HepG2 (cell line): ENCODE measurements at regions not wholly inside any gene's neighbourhood (a gene's known extent, or its start where the extent isn't known, plus 50 kb on each side); places are given as distances from the start of the nearest gene placed in this dataset.
"Not testable (repeated sequence)": the region's sequence is repeated elsewhere in the genome, so short reads cannot be mapped to it uniquely, and the experiment has no call there.

Experiments
- ATAC-seq: fragments of 200-7000 bp; cut with Tn5 transposase; 3 replicates; pipeline ENCODE4 v1.9.1; 2020; ENCODE audit warnings: mild to moderate bottlenecking, moderate library complexity
- BruUV-seq: library from RNA; stranded (reverse); fragments of 400-500 nt; replicated peaks from 2 replicates; lab custom pipeline; 2021; lab: Mats Ljungman, UMichigan
- CTCF ChIA-PET: fragments of 300-600 bp; formaldehyde crosslinking; extraction: SDS; loops from one replicate; lab custom pipeline; 2021; ENCODE audit warnings: low total read pairs, inconsistent platforms, low intra/inter-chr PET ratio; lab: Yijun Ruan, JAX
- POLR2A ChIA-PET: fragments of 350-600 bp; sonication (Branson Sonifier 250); formaldehyde crosslinking; loops from one replicate; lab custom pipeline; 2020; ENCODE audit warnings: antibody characterized with exemption, inconsistent platforms; lab: Yijun Ruan, JAX
- DNase-seq: peaks from one replicate; pipeline ENCODE4 v3.0.0-alpha.2; 2015; ENCODE audit warnings: low spot score
- FAIRE-seq: peaks from 3 replicates; lab custom pipeline; 2011; peaks lifted over from hg19 to GRCh38; lab: Jason Lieb, UNC
- H2AFZ ChIP-seq: one replicate; pipeline ENCODE4 v1.6.1; 2011; ENCODE audit warnings: low read length, inconsistent platforms
- H3K27ac ChIP-seq: fragments of 300-600 bp; 3 replicates; pipeline ENCODE4 v1.8.0; 2011; ENCODE audit warnings: mixed run types, mild to moderate bottlenecking, mixed read lengths, low read length, inconsistent platforms; ENCODE audit not compliant: insufficient read depth; ENCODE audit errors: extremely low read length
- H3K27me3 ChIP-seq, 2 experiments: fragments of 200-600 bp in 1 of 2; 2 replicates in 1 of 2; 3 replicates in 1 of 2; pipeline versions ENCODE4 v1.6.0 to v1.8.0; 2011; ENCODE audit warnings: low read length in 2 of 2, mild to moderate bottlenecking in 2 of 2, moderate library complexity in 2 of 2, inconsistent platforms in 1 of 2; ENCODE audit not compliant: insufficient read depth in 2 of 2, control insufficient read depth in 1 of 2
- H3K36me3 ChIP-seq, 2 experiments: fragments of 200-600 bp in 1 of 2; replicated peaks in 1 of 2; 2 replicates in 1 of 2; 3 replicates in 1 of 2; pipeline versions ENCODE4 v1.5.1 to v1.8.0; 2011; ENCODE audit warnings: low read length in 2 of 2, inconsistent platforms in 1 of 2; ENCODE audit not compliant: insufficient read depth in 2 of 2, control insufficient read depth in 1 of 2
- H3K4me1 ChIP-seq: 2 replicates; pipeline ENCODE4 v1.5.1; 2012; ENCODE audit warnings: low read length, inconsistent platforms; ENCODE audit not compliant: insufficient read depth
- H3K4me2 ChIP-seq: 2 replicates; pipeline ENCODE4 v1.6.0; 2011; ENCODE audit warnings: low read depth, low read length, inconsistent platforms
- H3K4me3 ChIP-seq, 3 experiments: fragments of 200-600 bp in 1 of 3; sonication (generic), shearing (Covaris generic) in 1 of 3; replicated peaks in 1 of 3; 2 replicates each; pipeline ENCODE4 v1.5.1; 2011 to 2016; ENCODE audit warnings: low read length in 3 of 3, inconsistent platforms in 2 of 3, low read depth in 2 of 3, mild to moderate bottlenecking in 2 of 3, control low read depth in 1 of 3, mixed read lengths in 1 of 3; ENCODE audit not compliant: insufficient read depth in 1 of 3
- H3K79me2 ChIP-seq: one replicate; pipeline ENCODE4 v1.6.1; 2011; ENCODE audit warnings: low read length, inconsistent platforms; ENCODE audit not compliant: insufficient read depth
- H3K9ac ChIP-seq: 2 replicates; pipeline ENCODE4 v1.6.0; 2011; ENCODE audit warnings: mild to moderate bottlenecking, low read depth, low read length, inconsistent platforms; ENCODE audit not compliant: insufficient read depth
- H3K9me3 ChIP-seq: 2 replicates; pipeline ENCODE4 v1.5.1; 2012; ENCODE audit warnings: mild to moderate bottlenecking, low read length
- H4K20me1 ChIP-seq: 2 replicates; pipeline ENCODE4 v1.6.0; 2011; ENCODE audit warnings: inconsistent platforms, mild to moderate bottlenecking, low read length, moderate library complexity; ENCODE audit not compliant: insufficient read depth
- HDAC2 ChIP-seq: sonication (generic); formaldehyde crosslinking; IDR thresholded peaks from 2 replicates; pipeline ENCODE4 v1.4.0; 2020; ENCODE audit warnings: missing genetic modification reagents
- HOXD1 ChIP-seq: sonication (generic); formaldehyde crosslinking; IDR thresholded peaks from 2 replicates; pipeline ENCODE4 v1.5.0; 2020; ENCODE audit warnings: missing genetic modification reagents
- NFIC ChIP-seq: IDR thresholded peaks from 2 replicates; pipeline ENCODE4 v1.6.1; 2012; ENCODE audit warnings: mild to moderate bottlenecking, low read length, inconsistent platforms
- NFKB2 ChIP-seq: sonication (generic); formaldehyde crosslinking; IDR thresholded peaks from 2 replicates; pipeline ENCODE4 v1.4.0; 2020; ENCODE audit warnings: missing genetic modification reagents, borderline replicate concordance
- NR2F2 ChIP-seq: IDR thresholded peaks from 2 replicates; pipeline ENCODE4 v1.6.1; 2012; ENCODE audit warnings: low read depth, inconsistent platforms, borderline replicate concordance
- PHB2 ChIP-seq: fragments of 450-650 bp; IDR thresholded peaks from 2 replicates; pipeline ENCODE4 v1.6.1; 2018; ENCODE audit not compliant: partially characterized antibody
- REL ChIP-seq: sonication (generic); formaldehyde crosslinking; conservative IDR thresholded peaks from 2 replicates; pipeline ENCODE4 v1.8.0; 2022; ENCODE audit warnings: mild to moderate bottlenecking, missing genetic modification reagents, moderate library complexity
- ZBTB1 ChIP-seq: sonication (generic); formaldehyde crosslinking; IDR thresholded peaks from 2 replicates; pipeline ENCODE4 v1.4.0; 2020; ENCODE audit warnings: missing genetic modification reagents, borderline replicate concordance
- ZFP41 ChIP-seq: sonication (generic); formaldehyde crosslinking; IDR thresholded peaks from 2 replicates; pipeline ENCODE4 v1.4.0; 2020; ENCODE audit warnings: mild to moderate bottlenecking, missing genetic modification reagents, borderline replicate concordance
- ZNF251 ChIP-seq: sonication (generic); formaldehyde crosslinking; IDR thresholded peaks from 2 replicates; pipeline ENCODE4 v1.9.0; 2021; ENCODE audit warnings: mild to moderate bottlenecking, missing genetic modification reagents
- ZNF335 ChIP-seq: sonication (generic); formaldehyde crosslinking; IDR thresholded peaks from 2 replicates; pipeline ENCODE4 v1.4.0; 2020; ENCODE audit warnings: missing genetic modification reagents
- ZNF660 ChIP-seq: sonication (generic); formaldehyde crosslinking; IDR thresholded peaks from 2 replicates; pipeline ENCODE4 v1.5.1; 2020; ENCODE audit warnings: mild to moderate bottlenecking, low read depth, missing genetic modification reagents, borderline replicate concordance
- WGBS: methylation state at CpG from one replicate; pipeline ENCODE4 v1.1.6; 2017; ENCODE audit warnings: low lambda C conversion rate; 5-methylcytosine and 5-hydroxymethylcytosine counted together
- in situ Hi-C: cut with HindIII; loops from 2 replicates; pipeline ENCODE4 v1.10.0; 2017; ENCODE audit warnings: low pct_unique_long_range_greater_than_20kb; ENCODE audit not compliant: extremely low pct_ligation_motif_present
- intact Hi-C: fragments of 100-400 bp; cut with micrococcal nuclease; formaldehyde crosslinking; loops from one replicate; pipeline ENCODE4 v1.10.0; 2022; ENCODE audit not compliant: unreplicated experiment
- TF ChIP-seq, protein P1 (sequence below): sonication (generic); formaldehyde crosslinking; IDR thresholded peaks from 2 replicates; pipeline ENCODE4 v1.5.0; 2020; ENCODE audit warnings: mild to moderate bottlenecking, missing genetic modification reagents
- TF ChIP-seq, protein P2 (sequence below): sonication (generic); formaldehyde crosslinking; IDR thresholded peaks from 2 replicates; pipeline ENCODE4 v1.4.0; 2020; ENCODE audit warnings: missing genetic modification reagents

- Histone ChIP-seq H3K4me1 (no peaks in the 10 kb centered on the region), H3K27me3 (no peaks in the 10 kb centered on the region), H2AFZ (no peak overlapping the region), H4K20me1 (no peaks in the 10 kb centered on the region), H3K36me3 (no peaks in the 10 kb centered on the region), H3K4me2 (no peak overlapping the region), H3K79me2 (no peaks in the 10 kb centered on the region), H3K4me3 (no peak overlapping the region), H3K9me3 (no peaks in the 10 kb centered on the region), H3K27ac (no peak overlapping the region), H3K9ac (no peak overlapping the region)
- in situ Hi-C loops (no loop called here), intact Hi-C loops (no loop called here)
- no peak for TF ChIP-seq ZNF335 (CRISPR knock-in tag)
- no peak for TF ChIP-seq ZNF251 (CRISPR knock-in tag)
- no peak for TF ChIP-seq NFKB2 (CRISPR knock-in tag)
- TF ChIP-seq ZFP41 = no peak
- TF ChIP-seq NFIC = no peak
- TF ChIP-seq, protein P1, sequence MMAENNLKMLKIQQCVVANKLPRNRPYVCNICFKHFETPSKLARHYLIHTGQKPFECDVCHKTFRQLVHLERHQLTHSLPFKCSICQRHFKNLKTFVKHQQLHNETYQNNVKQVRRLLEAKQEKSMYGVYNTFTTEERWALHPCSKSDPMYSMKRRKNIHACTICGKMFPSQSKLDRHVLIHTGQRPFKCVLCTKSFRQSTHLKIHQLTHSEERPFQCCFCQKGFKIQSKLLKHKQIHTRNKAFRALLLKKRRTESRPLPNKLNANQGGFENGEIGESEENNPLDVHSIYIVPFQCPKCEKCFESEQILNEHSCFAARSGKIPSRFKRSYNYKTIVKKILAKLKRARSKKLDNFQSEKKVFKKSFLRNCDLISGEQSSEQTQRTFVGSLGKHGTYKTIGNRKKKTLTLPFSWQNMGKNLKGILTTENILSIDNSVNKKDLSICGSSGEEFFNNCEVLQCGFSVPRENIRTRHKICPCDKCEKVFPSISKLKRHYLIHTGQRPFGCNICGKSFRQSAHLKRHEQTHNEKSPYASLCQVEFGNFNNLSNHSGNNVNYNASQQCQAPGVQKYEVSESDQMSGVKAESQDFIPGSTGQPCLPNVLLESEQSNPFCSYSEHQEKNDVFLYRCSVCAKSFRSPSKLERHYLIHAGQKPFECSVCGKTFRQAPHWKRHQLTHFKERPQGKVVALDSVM (CRISPR knock-in tag) = no peak
- TF ChIP-seq REL (CRISPR knock-in tag) = no peak
- TF ChIP-seq ZBTB1 (CRISPR knock-in tag) = no peak
- no peak for TF ChIP-seq HOXD1
- no peak for TF ChIP-seq HDAC2 (CRISPR knock-in tag)
- TF ChIP-seq ZNF660 (CRISPR knock-in tag) = no peak
- no peak for TF ChIP-seq NR2F2
- TF ChIP-seq, protein P2, sequence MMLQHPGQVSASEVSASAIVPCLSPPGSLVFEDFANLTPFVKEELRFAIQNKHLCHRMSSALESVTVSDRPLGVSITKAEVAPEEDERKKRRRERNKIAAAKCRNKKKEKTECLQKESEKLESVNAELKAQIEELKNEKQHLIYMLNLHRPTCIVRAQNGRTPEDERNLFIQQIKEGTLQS = no peak
- TF ChIP-seq PHB2 = no peak
- DNase-seq (no peak), FAIRE-seq (no peak), ATAC-seq (no peak)
- ChIA-PET POLR2A (no interaction called here), CTCF (no interaction called here)
- BruUV-seq = no TSS peak
- WGBS = 56% methylated on average over 2 of the region's 2 CpGs
Measured at GRCh38 chrX:121195719-121196118, 148.3 kb downstream of the GLUD2 start.

DNA sequence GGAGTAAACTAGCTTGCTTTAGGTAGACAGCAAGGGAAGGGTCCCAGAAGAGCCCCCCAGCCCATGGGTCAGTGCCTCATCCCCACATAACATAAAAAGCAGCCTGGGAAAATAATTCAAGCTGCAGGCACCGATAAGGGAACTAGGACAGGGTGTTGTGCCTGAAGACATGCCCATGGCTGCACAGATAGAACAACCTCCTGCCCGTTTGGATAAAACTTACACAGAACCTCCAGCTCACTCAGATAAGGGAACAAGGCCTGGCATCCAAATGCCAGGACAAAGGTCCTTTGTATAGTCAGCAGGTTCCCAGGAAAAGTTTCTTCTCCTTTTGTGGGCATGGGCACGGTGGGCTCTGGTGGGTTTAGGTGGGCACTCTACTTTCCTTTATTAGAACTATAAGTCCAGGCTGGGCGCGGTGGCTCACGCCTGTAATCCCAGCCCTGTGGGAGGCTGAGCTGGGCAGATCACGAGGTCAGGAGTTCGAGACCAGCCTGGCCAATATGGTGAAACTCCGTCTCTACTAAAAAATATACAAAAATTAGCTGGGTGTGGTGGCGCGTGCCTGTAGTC is 149.5 kb downstream of the GLUD2 start:
- BruUV-seq, POLR2A ChIA-PET, FAIRE-seq: not testable (repeated sequence)

More for the DNA sequence above, 149.5 kb downstream of the GLUD2 start:
- CTCF ChIA-PET, DNase-seq, H3K4me3 ChIP-seq, H3K9me3 ChIP-seq, in situ Hi-C loops, H3K4me1 ChIP-seq, H3K27ac ChIP-seq, H3K79me2 ChIP-seq, H3K27me3 ChIP-seq, H4K20me1 ChIP-seq, H3K36me3 ChIP-seq, intact Hi-C loops, H3K4me2 ChIP-seq, H2AFZ ChIP-seq, H3K9ac ChIP-seq, ATAC-seq: not testable (repeated sequence)
- no CpG with 5 or more reads among the region's 11 CpGs for WGBS
